Spinal cord (tissue), 9 donors: ENCODE measurements at regions not wholly inside any gene's neighbourhood (a gene's known extent, or its start where the extent isn't known, plus 50 kb on each side); places are given as distances from the start of the nearest gene placed in this dataset.

ENCODE experiments used
- DNase-seq, 6 donors: peaks; one replicate each; pipeline versions ENCODE4 v3.0.0 to v3.0.0-alpha.2; 2013 to 2015; ENCODE audit warnings: low spot score in 6 of 6, low read depth in 4 of 6
- H3K27ac ChIP-seq: one replicate; pipeline ENCODE4 v1.5.1; 2013; ENCODE audit warnings: low read depth, low read length, control low read depth
- H3K27me3 ChIP-seq: one replicate; pipeline ENCODE4 v1.6.1; 2013; ENCODE audit warnings: low read length; ENCODE audit not compliant: control insufficient read depth, insufficient read depth
- H3K36me3 ChIP-seq: one replicate; pipeline ENCODE4 v1.6.1; 2013; ENCODE audit warnings: low read length; ENCODE audit not compliant: control insufficient read depth, insufficient read depth
- H3K4me1 ChIP-seq: one replicate; pipeline ENCODE4 v1.6.1; 2013; ENCODE audit warnings: low read length; ENCODE audit not compliant: control insufficient read depth, insufficient read depth
- H3K4me3 ChIP-seq: one replicate; pipeline ENCODE4 v1.5.1; 2013; ENCODE audit warnings: low read depth, low read length, control low read depth
- H3K9me3 ChIP-seq: one replicate; pipeline ENCODE4 v1.6.1; 2013; ENCODE audit warnings: low read length; ENCODE audit not compliant: control insufficient read depth, insufficient read depth
- WGBS: methylation state at CpG from one replicate; pipeline ENCODE4 v1.1.5; 2013; ENCODE audit warnings: missing lambda C conversion rate; ENCODE audit not compliant: insufficient coverage; 5-methylcytosine and 5-hydroxymethylcytosine counted together
- donor health status: healthy.

- Histone ChIP-seq H3K4me3 (no peak overlapping the region), H3K36me3 (no peaks in the 10 kb centered on the region), H3K9me3 (no peaks in the 10 kb centered on the region), H3K27me3 (no peaks in the 10 kb centered on the region), H3K27ac (no peak overlapping the region), H3K4me1 (no peaks in the 10 kb centered on the region)
- 92% methylated on average over 5 of the region's 5 CpGs for WGBS
- no peak for DNase-seq
These were observed 998.0 kb downstream of the DSC3 start for GRCh38 chr18:30044496-30044895.

DNA sequence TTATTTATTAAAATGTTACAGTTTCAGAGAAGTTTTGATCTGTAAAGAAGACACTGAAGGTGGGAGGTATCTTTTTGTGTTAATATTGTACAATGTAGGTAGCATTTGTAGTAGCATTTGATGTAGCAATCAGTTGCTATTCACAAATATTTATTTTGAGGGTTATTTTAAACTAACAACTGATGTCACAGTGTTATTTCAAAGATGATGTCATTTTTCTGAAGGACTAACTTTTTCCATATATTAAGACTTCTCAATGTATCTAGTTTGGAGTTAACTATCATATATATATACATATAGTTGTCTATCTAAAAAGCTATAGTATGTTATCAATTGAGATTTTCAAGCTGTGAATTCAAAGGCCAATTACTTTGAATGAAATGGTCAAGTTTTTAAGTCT, 1003.3 kb downstream of the DSC3 start:
- Histone ChIP-seq H3K36me3 (no peaks in the 10 kb centered on the region), H3K27me3 (no peaks in the 10 kb centered on the region), H3K4me1 (no peaks in the 10 kb centered on the region), H3K27ac (no peak overlapping the region), H3K9me3 (no peaks in the 10 kb centered on the region), H3K4me3 (no peak overlapping the region)
- no peak for DNase-seq

GRCh38 chr18:30034818-30035217, 1007.7 kb downstream of the DSC3 start:
- Histone ChIP-seq H3K36me3 (no peaks in the 10 kb centered on the region), H3K4me1 (no peaks in the 10 kb centered on the region), H3K9me3 (no peaks in the 10 kb centered on the region), H3K27ac (no peak overlapping the region), H3K4me3 (no peak overlapping the region), H3K27me3 (no peaks in the 10 kb centered on the region)
- 96% methylated on average over 2 of the region's 3 CpGs for WGBS
- DNase-seq, result no peak

DNA sequence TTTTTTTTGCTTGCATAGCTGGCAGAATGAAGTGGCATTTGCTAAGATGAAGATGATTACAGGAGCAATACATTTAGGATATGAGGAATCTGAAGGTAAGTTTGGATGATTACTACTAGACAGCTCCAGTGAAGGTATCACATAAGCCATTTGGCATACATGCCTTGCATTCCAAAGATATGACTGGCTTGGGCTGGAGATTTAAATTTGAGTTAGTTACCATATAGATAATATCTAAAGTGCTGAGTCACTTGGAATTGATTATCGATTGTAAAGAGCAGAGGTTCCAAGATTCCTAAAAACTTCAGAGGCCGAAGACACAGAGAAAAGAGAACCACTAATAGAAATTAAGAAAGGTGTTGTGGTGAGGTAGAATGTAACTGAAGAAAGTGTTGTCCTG, 1026.4 kb downstream of the DSC3 start:
- WGBS, result no CpG with 5 or more reads among the region's 2 CpGs
- Histone ChIP-seq H3K27me3 (no peaks in the 10 kb centered on the region), H3K9me3 (no peaks in the 10 kb centered on the region), H3K4me3 (no peak overlapping the region), H3K27ac (no peak overlapping the region), H3K4me1 (no peaks in the 10 kb centered on the region), H3K36me3 (no peaks in the 10 kb centered on the region)
- no peak for DNase-seq

GRCh38 chr18:30004965-30005364, 1037.6 kb downstream of the DSC3 start:
- no peaks in the 10 kb centered on the region for H3K4me1 ChIP-seq
- no peak overlapping the region for H3K27ac ChIP-seq
- WGBS, result no CpG with 5 or more reads among the region's 1 CpG
- DNase-seq, result peak in 1 of 6 donors; percentile 49
- no peaks in the 10 kb centered on the region for H3K9me3 ChIP-seq
- no peaks in the 10 kb centered on the region for H3K36me3 ChIP-seq
- no peaks in the 10 kb centered on the region for H3K27me3 ChIP-seq
- H3K4me3 ChIP-seq, result no peak overlapping the region

DNA sequence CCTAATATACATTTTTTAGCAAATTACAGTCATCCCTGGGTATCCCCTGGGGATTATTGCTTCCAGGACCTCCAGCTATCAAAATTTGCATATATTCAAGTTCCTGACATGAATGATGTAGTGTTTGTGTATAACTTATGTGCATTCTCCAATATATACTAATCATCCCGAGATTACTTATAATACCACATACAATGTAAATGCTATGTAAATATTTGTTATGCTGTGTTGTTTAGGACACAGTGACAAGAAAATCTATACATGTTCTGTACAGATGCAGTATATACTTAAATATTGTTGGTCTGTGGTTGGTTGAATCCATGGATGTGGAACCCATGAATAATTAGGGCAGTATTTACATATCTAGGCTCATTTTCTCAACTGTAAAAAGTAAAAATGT, 1060.3 kb downstream of the DSC3 start:
- no CpG with 5 or more reads among the region's 1 CpG for whole genome bisulfite sequencing
- no peak overlapping the region for H3K4me3 ChIP-seq
- no peak for DNase-seq

GRCh38 chr18:29979881-29980280, 1062.7 kb downstream of the DSC3 start:
- H3K27me3 ChIP-seq, result no peaks in the 10 kb centered on the region
- no peak overlapping the region for H3K27ac ChIP-seq
- no peaks in the 10 kb centered on the region for H3K4me1 ChIP-seq
- no peak overlapping the region for H3K4me3 ChIP-seq
- WGBS, result no CpG with 5 or more reads among the region's 1 CpG
- DNase-seq, result peak in 1 of 6 donors; percentile 36
- no peaks in the 10 kb centered on the region for H3K36me3 ChIP-seq
- H3K9me3 ChIP-seq, result no peaks in the 10 kb centered on the region

More for the DNA sequence above, 1060.3 kb downstream of the DSC3 start:
- no peak overlapping the region for H3K27ac ChIP-seq
- H3K4me1 ChIP-seq, result no peaks in the 10 kb centered on the region
- H3K27me3 ChIP-seq, result no peaks in the 10 kb centered on the region
- peaks cover 2% of the 10 kb centered on the region for H3K9me3 ChIP-seq
- H3K36me3 ChIP-seq, result no peaks in the 10 kb centered on the region

DNA sequence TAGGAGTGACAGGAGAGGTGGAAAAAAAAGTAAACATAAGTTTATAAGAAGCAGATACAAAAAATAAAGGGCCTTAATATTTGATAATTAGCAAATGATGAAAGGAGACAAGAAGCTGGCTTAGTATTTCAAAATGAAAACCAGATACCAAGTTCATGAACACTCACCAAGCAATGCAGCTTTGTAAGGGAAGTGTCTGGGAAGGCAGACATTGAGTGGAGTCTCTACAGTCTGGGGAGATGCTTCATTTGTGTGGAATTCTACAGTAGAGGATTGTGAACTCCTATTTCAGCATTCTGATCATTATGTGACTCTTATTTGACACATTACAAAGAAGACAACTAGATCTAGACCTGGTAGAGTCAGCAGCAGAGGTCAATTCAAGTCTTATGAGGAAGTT, 1072.7 kb downstream of the DSC3 start:
- no peaks in the 10 kb centered on the region for H3K27me3 ChIP-seq
- no peaks in the 10 kb centered on the region for H3K4me1 ChIP-seq
- no peak for DNase-seq
- no peaks in the 10 kb centered on the region for H3K9me3 ChIP-seq
- no peak overlapping the region for H3K27ac ChIP-seq
- no peak overlapping the region for H3K4me3 ChIP-seq
- no peaks in the 10 kb centered on the region for H3K36me3 ChIP-seq

DNA sequence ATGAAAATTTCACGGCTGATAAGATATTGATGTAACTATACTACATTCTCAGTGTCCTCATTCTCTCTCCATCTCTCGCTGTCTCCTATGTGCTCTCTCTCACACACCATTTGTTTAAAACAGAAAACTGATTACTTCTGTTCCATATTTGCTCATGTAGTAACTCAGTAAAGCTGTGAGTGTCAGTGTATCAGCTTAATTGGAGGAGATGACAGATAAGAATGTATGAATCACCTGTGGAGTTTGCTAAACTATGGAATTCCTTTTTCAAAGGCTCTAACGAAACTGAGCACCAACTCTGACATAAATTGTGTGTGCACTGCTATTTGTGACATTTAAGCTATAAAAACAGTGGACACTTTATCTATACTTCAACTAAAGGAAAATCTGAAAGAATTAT, 1080.0 kb downstream of the DSC3 start:
- DNase-seq, result no peak
- no CpG with 5 or more reads among the region's 3 CpGs for WGBS
- H3K27me3 ChIP-seq, result no peaks in the 10 kb centered on the region
- no peak overlapping the region for H3K4me3 ChIP-seq
- H3K4me1 ChIP-seq, result no peaks in the 10 kb centered on the region
- no peaks in the 10 kb centered on the region for H3K9me3 ChIP-seq
- H3K27ac ChIP-seq, result no peak overlapping the region
- H3K36me3 ChIP-seq, result no peaks in the 10 kb centered on the region

- no peak overlapping the region for H3K4me3 ChIP-seq
- no peaks in the 10 kb centered on the region for H3K36me3 ChIP-seq
- no peak overlapping the region for H3K27ac ChIP-seq
- no peaks in the 10 kb centered on the region for H3K9me3 ChIP-seq
- no peaks in the 10 kb centered on the region for H3K4me1 ChIP-seq
- H3K27me3 ChIP-seq, result no peaks in the 10 kb centered on the region
- no peak for DNase-seq
These were observed 1082.0 kb downstream of the DSC3 start for GRCh38 chr18:29960539-29960938.

DNA sequence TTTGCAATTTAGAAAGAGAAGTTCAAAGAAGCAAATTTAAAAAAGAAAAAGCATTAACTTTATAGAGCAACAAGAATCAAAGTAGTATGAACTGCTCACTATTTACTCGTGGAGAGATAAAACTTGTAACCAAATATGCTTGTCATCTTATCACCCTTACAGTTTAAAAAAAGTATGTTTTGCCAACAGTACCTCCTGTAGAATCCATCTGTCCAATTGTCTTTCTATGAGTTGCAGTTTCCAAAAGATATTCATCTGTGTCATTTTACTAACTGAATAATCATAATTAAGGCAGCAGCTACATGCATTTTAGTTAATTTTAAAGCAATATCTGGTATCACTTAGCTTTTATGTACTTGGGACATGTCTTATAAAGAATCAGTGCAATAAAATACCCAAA, 1112.3 kb downstream of the DSC3 start:
- Histone ChIP-seq H3K27ac (no peak overlapping the region), H3K36me3 (no peaks in the 10 kb centered on the region), H3K9me3 (no peaks in the 10 kb centered on the region), H3K4me3 (no peak overlapping the region), H3K4me1 (no peaks in the 10 kb centered on the region), H3K27me3 (no peaks in the 10 kb centered on the region)
- no CpG with 5 or more reads among the region's 1 CpG for WGBS
- DNase-seq, result peak in 1 of 6 donors; percentile 71
